Activated naive CD4-positive, alpha-beta T cell treated with anti-CD3 and anti-CD28 coated beads for 36 hours (primary cell): ENCODE measurements at regions not wholly inside any gene's neighbourhood (a gene's known extent, or its start where the extent isn't known, plus 50 kb on each side); places are given as distances from the start of the nearest gene placed in this dataset.

Experiments used
- CTCF ChIA-PET: fragments of 350-600 bp; sonication (Branson Sonifier 250); formaldehyde crosslinking; loops from one replicate; lab custom pipeline; 2021; ENCODE audit warnings: antibody characterized with exemption; lab: Charles Lee
- DNase-seq: peaks from one replicate; pipeline ENCODE4 v3.0.0-alpha.2; 2020
- H3K27ac Mint-ChIP-seq: one replicate; pipeline ENCODE4 v1.8.0; 2021; ENCODE audit warnings: mild to moderate bottlenecking, mixed read lengths
- H3K27me3 Mint-ChIP-seq: one replicate; pipeline ENCODE4 v1.8.0; 2021; ENCODE audit warnings: low read depth, mixed read lengths
- H3K36me3 Mint-ChIP-seq: one replicate; pipeline ENCODE4 v1.8.0; 2021; ENCODE audit warnings: low read depth, mixed read lengths
- H3K4me1 Mint-ChIP-seq: one replicate; pipeline ENCODE4 v1.8.0; 2021; ENCODE audit warnings: low read depth, mixed read lengths
- H3K4me3 Mint-ChIP-seq: one replicate; pipeline ENCODE4 v1.8.0; 2021; ENCODE audit warnings: mild to moderate bottlenecking, moderate library complexity, mixed read lengths
- H3K9me3 Mint-ChIP-seq: one replicate; pipeline ENCODE4 v1.8.0; 2021; ENCODE audit warnings: mixed read lengths
- intact Hi-C: fragments of 100-400 bp; cut with micrococcal nuclease; formaldehyde crosslinking; loops from one replicate; pipeline ENCODE4 v1.15.1; 2023

DNA sequence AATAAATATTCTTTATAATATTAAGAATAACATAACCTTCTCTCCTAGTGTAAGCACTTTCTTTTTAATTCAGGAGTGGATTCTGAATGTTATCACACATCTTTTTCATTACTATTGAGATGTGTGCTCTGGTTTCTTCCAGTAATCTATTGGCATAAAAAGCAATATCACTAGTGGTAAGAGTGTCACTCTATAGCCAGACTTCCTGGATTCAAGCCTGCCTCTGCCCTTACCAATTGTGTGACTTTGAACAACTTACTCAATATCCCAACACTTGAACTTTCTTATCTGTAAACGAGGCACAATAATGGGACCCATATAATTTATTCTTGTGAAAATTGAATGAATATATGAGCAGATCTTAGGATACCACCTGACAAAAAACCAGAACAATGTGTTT is 71.0 kb downstream of the SEM1 start:
- CTCF ChIA-PET: no interaction called here
- Mint-ChIP-seq H3K4me1 (no peaks in the 10 kb centered on the region), H3K9me3 (peaks cover 3% of the 10 kb centered on the region), H3K27me3 (no peaks in the 10 kb centered on the region), H3K27ac (no peak overlapping the region), H3K36me3 (no peaks in the 10 kb centered on the region), H3K4me3 (no peak overlapping the region)
- intact Hi-C loops: no loop called here
- no peak for DNase-seq

DNA sequence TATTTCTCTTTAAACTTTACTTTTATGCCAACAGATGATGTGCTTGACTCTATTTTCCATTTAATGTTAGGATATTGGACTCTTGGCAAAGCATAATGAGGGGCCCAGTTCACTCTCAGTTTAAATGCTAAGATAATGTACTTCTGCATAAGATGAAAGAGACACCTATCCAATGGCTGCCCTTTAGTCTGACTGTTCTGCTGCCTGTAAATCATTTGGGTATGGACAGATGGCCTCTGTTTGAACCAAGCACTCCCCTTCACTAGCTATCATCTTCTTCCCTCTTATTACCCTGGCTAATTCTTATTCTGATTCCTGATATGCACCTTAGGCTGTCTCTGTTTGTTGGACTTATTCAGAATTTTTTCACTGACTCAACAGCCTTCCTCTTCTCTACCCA is 72.1 kb downstream of the SEM1 start:
- Mint-ChIP-seq H3K36me3 (no peaks in the 10 kb centered on the region), H3K9me3 (no peaks in the 10 kb centered on the region), H3K4me3 (no peak overlapping the region), H3K27me3 (no peaks in the 10 kb centered on the region), H3K4me1 (no peaks in the 10 kb centered on the region), H3K27ac (no peak overlapping the region)
- intact Hi-C loops: no loop called here
- DNase-seq: no peak
- CTCF ChIA-PET: no interaction called here

DNA sequence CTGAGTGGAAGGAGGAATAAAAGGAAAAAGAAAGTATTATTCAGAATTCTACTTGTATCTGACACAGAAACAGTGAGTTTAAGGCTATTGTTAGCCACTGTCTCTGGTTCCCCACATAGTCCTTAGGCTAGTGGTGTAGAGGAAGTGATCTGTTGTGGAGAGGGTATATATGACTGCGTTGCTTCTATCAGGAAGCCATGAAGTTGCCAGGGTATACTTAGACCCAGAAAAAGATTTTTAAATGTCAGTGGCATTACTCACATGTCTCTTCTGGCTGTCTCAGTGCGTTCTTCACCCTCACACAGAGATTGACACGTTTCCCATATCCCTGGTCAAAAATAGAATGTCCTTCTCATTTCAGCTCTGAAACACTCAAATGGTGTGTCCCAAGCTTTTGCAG is 72.7 kb downstream of the SEM1 start:
- Mint-ChIP-seq H3K4me3 (no peak overlapping the region), H3K4me1 (no peaks in the 10 kb centered on the region), H3K36me3 (peaks cover 1% of the 10 kb centered on the region), H3K27ac (no peak overlapping the region), H3K27me3 (no peaks in the 10 kb centered on the region), H3K9me3 (no peaks in the 10 kb centered on the region)
- DNase-seq: no peak
- CTCF ChIA-PET: interaction anchor here (0.9 kb wide), 1 partner anchor 9 kb away, joined by 3 read pairs; no protein-coding TSS in a partner anchor
- intact Hi-C loops: no loop called here

DNA sequence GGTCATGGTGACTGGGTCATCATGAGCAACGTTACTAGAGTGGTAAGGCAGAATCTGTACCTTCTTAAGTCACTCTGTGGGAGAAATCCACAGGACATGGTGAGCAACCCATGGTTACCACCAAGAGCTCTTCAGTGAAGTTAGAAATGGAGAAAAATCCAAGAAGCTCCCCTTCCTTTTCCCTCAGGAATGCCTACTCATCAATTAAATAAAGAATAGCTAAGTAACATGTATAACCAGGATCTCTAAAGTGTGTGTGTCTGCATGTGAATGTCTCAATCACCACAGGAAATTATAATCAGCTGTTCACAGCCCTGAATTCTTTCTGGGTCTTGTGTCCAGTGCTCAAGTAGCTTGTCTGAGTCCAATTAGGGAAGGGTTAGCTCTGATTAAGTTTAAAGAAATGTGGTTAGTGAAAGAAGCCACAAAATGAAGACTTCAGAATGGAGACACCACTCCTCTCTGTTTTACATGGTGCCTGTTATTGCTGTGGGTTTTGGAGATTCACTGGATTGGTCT is 73.2 kb downstream of the SEM1 start:
- H3K4me1 Mint-ChIP-seq: no peaks in the 10 kb centered on the region
- H3K9me3 Mint-ChIP-seq: no peaks in the 10 kb centered on the region
- H3K36me3 Mint-ChIP-seq: peaks cover 7% of the 10 kb centered on the region
- no peak for DNase-seq
- intact Hi-C loops: no loop called here
- H3K27me3 Mint-ChIP-seq: no peaks in the 10 kb centered on the region
- CTCF ChIA-PET: interaction anchor here (0.9 kb wide), 1 partner anchor 10 kb away, joined by 3 read pairs; no protein-coding TSS in a partner anchor
- H3K4me3 Mint-ChIP-seq: no peak overlapping the region
- H3K27ac Mint-ChIP-seq: no peak overlapping the region

DNA sequence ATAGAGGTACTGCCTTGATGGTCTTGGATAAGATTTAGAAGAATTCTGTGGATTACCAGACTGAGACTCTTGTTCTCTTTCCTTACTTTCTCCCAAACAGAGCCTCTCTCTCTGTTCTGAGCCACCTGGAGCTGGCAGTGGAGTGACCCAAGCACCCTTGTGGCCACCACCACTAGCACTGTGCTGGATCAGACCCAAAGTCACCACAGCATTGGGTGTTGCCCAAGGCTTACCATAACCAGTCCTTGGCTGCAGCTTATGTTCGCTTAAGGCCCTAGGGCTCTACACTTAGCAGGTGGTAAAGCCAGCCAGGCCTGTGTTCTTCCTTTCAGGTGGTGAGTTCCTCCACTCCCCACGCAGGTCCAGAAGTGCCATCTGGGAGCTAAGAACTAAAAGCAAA is 79.8 kb downstream of the SEM1 start:
- CTCF ChIA-PET: no interaction called here
- Mint-ChIP-seq H3K9me3 (peaks cover 12% of the 10 kb centered on the region), H3K27ac (no peak overlapping the region), H3K27me3 (no peaks in the 10 kb centered on the region), H3K4me1 (no peaks in the 10 kb centered on the region), H3K4me3 (no peak overlapping the region), H3K36me3 (peaks cover 11% of the 10 kb centered on the region)
- intact Hi-C loops: no loop called here
- DNase-seq: no peak

DNA sequence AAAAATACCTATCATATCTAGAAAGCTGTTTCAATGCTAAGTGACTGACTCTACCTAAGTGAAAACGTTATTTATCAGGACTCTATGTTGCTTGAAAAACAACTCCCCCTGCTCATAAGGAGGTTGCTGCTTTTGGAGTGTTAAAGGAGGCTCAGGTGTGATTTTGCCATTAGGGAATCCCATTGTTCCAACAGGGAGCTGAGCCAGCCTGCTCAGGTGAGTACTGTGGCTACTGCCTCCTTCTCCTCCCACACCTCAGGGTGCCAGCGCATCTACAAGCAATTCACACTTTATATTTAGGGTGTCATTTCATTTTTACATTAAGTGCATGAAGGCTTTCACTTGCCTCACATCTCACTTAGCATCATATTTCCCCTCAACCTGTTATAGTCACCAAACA is 84.7 kb downstream of the SEM1 start:
- DNase-seq: no peak
- Mint-ChIP-seq H3K27ac (no peak overlapping the region), H3K4me1 (no peaks in the 10 kb centered on the region), H3K4me3 (no peak overlapping the region), H3K36me3 (peaks cover 7% of the 10 kb centered on the region), H3K9me3 (peaks cover 19% of the 10 kb centered on the region), H3K27me3 (no peaks in the 10 kb centered on the region)
- intact Hi-C loops: no loop called here
- CTCF ChIA-PET: no interaction called here

DNA sequence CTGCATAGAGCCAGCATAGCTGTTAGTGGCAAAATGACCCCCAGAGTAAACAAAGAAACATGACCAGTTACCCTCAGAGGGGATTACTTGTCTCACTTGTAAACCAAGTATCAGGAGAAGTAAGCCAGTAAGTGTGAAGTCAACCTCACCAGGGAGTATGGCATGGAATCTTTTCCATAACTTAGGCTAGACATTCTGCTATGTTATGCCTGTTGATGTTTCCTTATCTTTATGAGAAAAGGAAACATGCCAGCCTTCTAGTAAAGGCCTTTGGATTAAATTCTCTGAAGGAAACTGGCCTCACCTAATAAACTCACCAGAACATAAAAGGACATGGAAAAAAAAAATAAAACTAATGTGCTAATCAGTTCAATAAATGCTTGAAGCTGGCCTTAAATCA is 87.7 kb downstream of the SEM1 start:
- intact Hi-C loops: no loop called here
- CTCF ChIA-PET: no interaction called here
- H3K27me3 Mint-ChIP-seq: no peaks in the 10 kb centered on the region
- peaks cover 20% of the 10 kb centered on the region for H3K9me3 Mint-ChIP-seq
- H3K4me3 Mint-ChIP-seq: no peak overlapping the region
- H3K4me1 Mint-ChIP-seq: no peaks in the 10 kb centered on the region
- peaks cover 4% of the 10 kb centered on the region for H3K36me3 Mint-ChIP-seq
- DNase-seq: no peak
- H3K27ac Mint-ChIP-seq: no peak overlapping the region

DNA sequence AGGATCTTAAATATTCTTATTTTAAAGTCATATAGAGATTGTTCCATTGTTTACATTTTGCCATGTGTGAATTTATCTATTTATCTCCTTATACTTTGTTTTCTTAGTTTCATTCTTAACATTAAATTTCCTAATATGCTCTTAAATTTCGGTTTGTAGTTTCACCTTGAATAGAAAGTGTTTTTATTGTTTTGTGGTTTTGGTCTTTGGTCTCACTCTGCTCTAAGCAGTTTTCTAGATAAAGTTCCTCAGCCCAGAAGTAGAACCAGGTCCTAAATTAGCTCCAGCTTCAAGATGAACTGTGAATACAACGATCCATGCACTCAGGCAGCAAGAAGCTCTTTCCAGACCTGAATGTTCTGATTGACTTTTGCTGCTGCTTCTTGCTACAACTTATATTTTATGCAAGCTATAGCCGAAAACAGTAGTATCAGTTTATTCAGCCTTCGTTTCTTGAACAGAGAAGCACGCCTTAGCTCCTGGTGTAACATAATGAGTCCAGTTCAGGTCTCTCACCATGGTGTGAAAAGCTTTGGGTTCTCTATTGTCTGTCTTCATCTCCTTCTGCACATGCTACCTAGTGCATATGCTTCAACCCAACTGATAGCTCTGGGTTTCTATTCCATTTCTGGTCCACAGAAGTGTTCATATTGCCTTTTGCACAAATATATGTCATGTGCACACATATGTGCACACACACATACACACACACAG is 95.3 kb downstream of the SEM1 start:
- DNase-seq: no peak
- Mint-ChIP-seq H3K27me3 (no peaks in the 10 kb centered on the region), H3K4me1 (no peaks in the 10 kb centered on the region), H3K27ac (no peak overlapping the region), H3K36me3 (no peaks in the 10 kb centered on the region), H3K4me3 (no peak overlapping the region), H3K9me3 (peaks cover 30% of the 10 kb centered on the region)
- CTCF ChIA-PET: no interaction called here
- intact Hi-C loops: no loop called here

DNA sequence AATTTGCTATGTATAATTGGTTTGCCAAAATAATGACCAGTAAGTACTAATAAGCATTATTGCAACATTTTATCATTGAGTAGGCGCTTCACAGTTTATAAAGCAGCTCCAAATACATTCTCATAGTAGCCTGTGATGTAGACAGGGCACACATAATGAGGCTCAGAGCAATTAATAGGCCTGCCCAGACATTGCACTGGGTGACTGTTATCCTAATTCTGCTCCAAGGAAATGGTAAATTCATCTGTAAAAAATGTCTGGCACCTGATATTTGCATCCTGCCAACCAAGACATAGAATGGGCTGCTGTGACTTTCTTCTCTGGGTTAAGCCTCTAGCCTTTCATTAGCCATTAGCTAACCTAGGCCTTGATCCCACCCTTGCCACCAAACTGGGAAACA is 97.6 kb downstream of the SEM1 start:
- CTCF ChIA-PET: no interaction called here
- Mint-ChIP-seq H3K36me3 (no peaks in the 10 kb centered on the region), H3K27me3 (peaks cover 4% of the 10 kb centered on the region), H3K27ac (no peak overlapping the region), H3K4me1 (no peaks in the 10 kb centered on the region), H3K4me3 (no peak overlapping the region), H3K9me3 (peaks cover 19% of the 10 kb centered on the region)
- DNase-seq: no peak
- intact Hi-C loops: no loop called here

DNA sequence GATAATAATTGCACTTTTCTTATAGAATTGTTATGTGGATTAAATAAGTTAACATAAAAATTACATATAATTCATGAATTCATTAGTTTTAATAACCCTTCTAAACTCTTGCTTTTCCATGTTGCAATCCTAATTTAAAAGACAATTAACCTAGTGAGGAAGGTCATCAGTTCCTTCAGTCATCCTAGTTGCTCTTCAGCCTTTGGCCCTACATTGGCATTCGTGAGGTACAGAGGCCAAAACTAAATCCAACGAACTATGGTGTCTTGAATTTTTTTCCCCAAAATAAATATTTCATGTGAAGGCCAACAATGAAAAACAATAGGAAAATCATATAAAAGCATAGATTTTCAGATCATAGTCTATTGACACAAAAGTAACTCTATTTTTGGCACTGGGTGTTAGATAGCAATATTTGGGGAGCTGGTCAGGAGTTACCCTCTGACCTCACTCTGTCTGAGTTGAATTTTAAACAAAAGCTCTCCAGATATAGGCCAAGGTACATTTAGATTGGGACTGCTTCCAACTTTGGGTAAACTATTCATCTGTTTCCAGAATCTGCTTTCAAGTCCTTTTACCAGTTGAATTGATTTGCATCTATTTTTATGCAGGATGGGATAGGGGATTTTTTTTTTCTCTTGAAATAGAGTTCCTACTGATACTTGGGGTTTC is 104.5 kb downstream of the SEM1 start:
- DNase-seq: no peak
- Mint-ChIP-seq H3K27ac (no peak overlapping the region), H3K27me3 (peaks cover 7% of the 10 kb centered on the region), H3K9me3 (no peaks in the 10 kb centered on the region), H3K36me3 (no peaks in the 10 kb centered on the region), H3K4me3 (no peak overlapping the region), H3K4me1 (no peaks in the 10 kb centered on the region)
- CTCF ChIA-PET: no interaction called here
- intact Hi-C loops: no loop called here

DNA sequence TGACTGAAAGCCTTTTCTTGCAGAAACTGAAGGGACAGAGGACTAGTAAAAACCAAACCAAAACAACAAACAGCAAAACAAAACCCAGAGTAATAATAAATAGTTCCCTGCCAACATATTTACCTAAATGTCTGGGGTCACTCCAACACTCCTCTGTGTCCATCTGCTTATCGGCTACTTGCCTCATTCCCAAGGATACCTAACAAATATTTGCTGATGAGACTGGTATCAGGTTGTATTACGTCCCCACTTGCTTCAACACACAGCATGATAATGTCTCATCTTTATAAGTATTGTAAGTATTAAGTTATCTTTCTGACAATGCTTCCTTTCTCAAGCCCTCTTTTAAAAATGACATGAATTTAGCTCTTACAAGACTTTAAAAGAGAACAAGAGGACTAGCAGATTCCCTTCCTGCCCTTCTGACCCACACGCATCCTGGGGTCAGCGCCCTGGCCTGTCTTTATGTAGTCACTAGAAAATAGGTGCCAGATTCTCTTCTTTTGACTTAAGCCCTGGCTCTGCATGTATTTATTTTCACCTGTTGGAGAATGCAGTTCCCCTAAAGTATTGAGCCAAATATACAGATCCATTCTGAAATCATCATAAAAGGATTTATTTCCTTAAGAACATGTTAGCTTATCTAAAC is 110.2 kb downstream of the SEM1 start:
- no peaks in the 10 kb centered on the region for H3K9me3 Mint-ChIP-seq
- H3K4me3 Mint-ChIP-seq: no peak overlapping the region
- no peak overlapping the region for H3K27ac Mint-ChIP-seq
- no peak for DNase-seq
- H3K27me3 Mint-ChIP-seq: peaks cover 13% of the 10 kb centered on the region
- H3K36me3 Mint-ChIP-seq: no peaks in the 10 kb centered on the region
- CTCF ChIA-PET: no interaction called here
- no peaks in the 10 kb centered on the region for H3K4me1 Mint-ChIP-seq
- intact Hi-C loops: no loop called here

DNA sequence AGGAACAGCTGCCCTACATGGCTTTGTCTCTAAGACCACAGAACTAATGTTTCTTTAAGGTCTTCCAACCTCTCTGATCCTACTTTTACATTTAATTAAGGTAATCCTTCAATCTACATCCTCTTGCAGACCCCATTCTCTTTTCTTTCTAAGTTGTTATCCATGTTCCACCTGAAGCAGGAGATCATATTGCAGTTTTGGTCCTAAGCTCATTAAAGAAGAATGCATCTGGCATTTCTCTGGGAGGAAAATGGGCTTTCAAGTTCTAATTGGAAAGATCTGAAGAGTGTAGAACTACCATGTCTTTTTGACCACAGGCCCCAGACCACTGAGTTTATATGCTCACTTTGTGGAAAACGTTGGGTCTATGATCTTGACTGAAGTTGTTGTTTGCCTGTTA is 111.2 kb downstream of the SEM1 start:
- H3K27ac Mint-ChIP-seq: no peak overlapping the region
- CTCF ChIA-PET: interaction anchor here (0.6 kb wide), 1 partner anchor 1634 kb away, joined by 5 read pairs; no protein-coding TSS in a partner anchor
- H3K27me3 Mint-ChIP-seq: peaks cover 12% of the 10 kb centered on the region
- no peak overlapping the region for H3K4me3 Mint-ChIP-seq
- intact Hi-C loops: no loop called here
- H3K9me3 Mint-ChIP-seq: no peaks in the 10 kb centered on the region
- no peaks in the 10 kb centered on the region for H3K4me1 Mint-ChIP-seq
- no peak for DNase-seq
- H3K36me3 Mint-ChIP-seq: no peaks in the 10 kb centered on the region
